ENCODE measurements at regions not wholly inside any gene's neighbourhood (a gene's known extent, or its start where the extent isn't known, plus 50 kb on each side); places are given as distances from the start of the nearest gene placed in this dataset.

DNA sequence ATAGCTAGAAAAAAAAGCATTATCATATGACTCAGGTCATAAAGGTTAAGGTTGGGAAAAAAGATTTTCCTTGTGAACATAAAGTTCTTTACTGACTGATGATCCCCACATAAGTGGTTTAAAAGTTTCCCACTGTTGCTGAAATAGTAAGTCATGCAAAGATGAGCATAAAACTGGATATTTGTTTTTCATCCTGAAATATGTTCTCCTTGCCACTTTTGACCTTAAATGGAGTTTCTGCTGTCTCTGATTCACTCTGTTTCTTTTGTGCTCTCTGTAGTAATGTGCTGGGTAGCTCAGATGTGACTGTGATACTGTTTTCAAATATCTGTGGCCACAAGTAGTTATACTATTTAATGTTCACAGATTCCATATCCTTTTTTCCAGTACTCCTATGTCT is 162.5 kb upstream of the GAS1 start:
- TF ChIP-seq, protein P1, sequence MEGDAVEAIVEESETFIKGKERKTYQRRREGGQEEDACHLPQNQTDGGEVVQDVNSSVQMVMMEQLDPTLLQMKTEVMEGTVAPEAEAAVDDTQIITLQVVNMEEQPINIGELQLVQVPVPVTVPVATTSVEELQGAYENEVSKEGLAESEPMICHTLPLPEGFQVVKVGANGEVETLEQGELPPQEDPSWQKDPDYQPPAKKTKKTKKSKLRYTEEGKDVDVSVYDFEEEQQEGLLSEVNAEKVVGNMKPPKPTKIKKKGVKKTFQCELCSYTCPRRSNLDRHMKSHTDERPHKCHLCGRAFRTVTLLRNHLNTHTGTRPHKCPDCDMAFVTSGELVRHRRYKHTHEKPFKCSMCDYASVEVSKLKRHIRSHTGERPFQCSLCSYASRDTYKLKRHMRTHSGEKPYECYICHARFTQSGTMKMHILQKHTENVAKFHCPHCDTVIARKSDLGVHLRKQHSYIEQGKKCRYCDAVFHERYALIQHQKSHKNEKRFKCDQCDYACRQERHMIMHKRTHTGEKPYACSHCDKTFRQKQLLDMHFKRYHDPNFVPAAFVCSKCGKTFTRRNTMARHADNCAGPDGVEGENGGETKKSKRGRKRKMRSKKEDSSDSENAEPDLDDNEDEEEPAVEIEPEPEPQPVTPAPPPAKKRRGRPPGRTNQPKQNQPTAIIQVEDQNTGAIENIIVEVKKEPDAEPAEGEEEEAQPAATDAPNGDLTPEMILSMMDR (IDR thresholded peaks at IDR 0.05) = no peak
- TF ChIP-seq POLR2A (IDR thresholded peaks at IDR 0.05) = no peak

Data from heart left ventricle (tissue), 13 donors.